A549 (cell line): ENCODE measurements at regions not wholly inside any gene's neighbourhood (a gene's known extent, or its start where the extent isn't known, plus 50 kb on each side); places are given as distances from the start of the nearest gene placed in this dataset.

ENCODE experiments used
- EP300 ChIP-seq, 2 experiments: fragments of >200 bp; sonication (Bioruptor Twin); formaldehyde crosslinking; IDR thresholded peaks; 2 replicates in 1 of 2; 3 replicates in 1 of 2; pipeline ENCODE4 v1.6.1; 2016 to 2017
- JUN ChIP-seq, 2 experiments: fragments of >200 bp; sonication (Bioruptor Twin); formaldehyde crosslinking; IDR thresholded peaks; 2 replicates in 1 of 2; 3 replicates in 1 of 2; pipeline ENCODE4 v1.6.1; 2016 to 2017
- JUNB ChIP-seq: fragments of >200 bp; sonication (Bioruptor Twin); formaldehyde crosslinking; IDR thresholded peaks from 2 replicates; pipeline ENCODE4 v1.6.1; 2016
- NR3C1 ChIP-seq: fragments of >200 bp; sonication (Bioruptor Twin); formaldehyde crosslinking; IDR thresholded peaks from 3 replicates; pipeline ENCODE4 v1.6.1; 2017
- POLR2A ChIP-seq: IDR thresholded peaks from 2 replicates; pipeline ENCODE4 v1.6.1; 2012; ENCODE audit warnings: mild to moderate bottlenecking, low read length
- ZFP36 ChIP-seq: fragments of 450-650 bp; IDR thresholded peaks from 2 replicates; pipeline ENCODE4 v1.6.1; 2014; ENCODE audit warnings: borderline replicate concordance; ENCODE audit not compliant: partially characterized antibody
- TF ChIP-seq, protein P1 (sequence below): fragments of >200 bp; sonication (Bioruptor Twin); formaldehyde crosslinking; IDR thresholded peaks from 3 replicates; pipeline ENCODE4 v1.5.1; 2016

DNA sequence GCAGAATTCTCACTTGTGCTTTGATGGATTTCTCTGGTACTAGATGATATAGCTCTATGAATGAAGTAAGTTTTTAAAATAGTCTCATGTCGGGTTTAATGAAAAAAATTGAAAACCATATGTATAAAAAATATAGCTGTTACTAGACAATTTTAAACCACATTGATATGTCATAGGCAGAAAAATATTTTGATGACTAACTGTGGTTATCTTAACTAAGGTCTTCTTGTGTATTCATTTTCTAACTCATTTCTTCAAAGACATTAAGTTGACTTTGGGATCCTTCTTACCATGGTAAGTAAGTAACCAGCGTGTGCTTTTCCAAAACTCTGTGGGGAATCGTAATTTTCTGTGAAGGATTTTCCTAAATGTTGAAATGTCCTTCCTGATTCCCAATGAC lies 160.9 kb upstream of the COL3A1 start:
- no peak for TF ChIP-seq JUN (IDR thresholded peaks at IDR 0.05)
- no peak for TF ChIP-seq NR3C1
- no peak for TF ChIP-seq POLR2A
- TF ChIP-seq, protein P1, sequence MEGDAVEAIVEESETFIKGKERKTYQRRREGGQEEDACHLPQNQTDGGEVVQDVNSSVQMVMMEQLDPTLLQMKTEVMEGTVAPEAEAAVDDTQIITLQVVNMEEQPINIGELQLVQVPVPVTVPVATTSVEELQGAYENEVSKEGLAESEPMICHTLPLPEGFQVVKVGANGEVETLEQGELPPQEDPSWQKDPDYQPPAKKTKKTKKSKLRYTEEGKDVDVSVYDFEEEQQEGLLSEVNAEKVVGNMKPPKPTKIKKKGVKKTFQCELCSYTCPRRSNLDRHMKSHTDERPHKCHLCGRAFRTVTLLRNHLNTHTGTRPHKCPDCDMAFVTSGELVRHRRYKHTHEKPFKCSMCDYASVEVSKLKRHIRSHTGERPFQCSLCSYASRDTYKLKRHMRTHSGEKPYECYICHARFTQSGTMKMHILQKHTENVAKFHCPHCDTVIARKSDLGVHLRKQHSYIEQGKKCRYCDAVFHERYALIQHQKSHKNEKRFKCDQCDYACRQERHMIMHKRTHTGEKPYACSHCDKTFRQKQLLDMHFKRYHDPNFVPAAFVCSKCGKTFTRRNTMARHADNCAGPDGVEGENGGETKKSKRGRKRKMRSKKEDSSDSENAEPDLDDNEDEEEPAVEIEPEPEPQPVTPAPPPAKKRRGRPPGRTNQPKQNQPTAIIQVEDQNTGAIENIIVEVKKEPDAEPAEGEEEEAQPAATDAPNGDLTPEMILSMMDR, result no peak
- TF ChIP-seq EP300 (IDR thresholded peaks at IDR 0.05), result no peak
- no peak for TF ChIP-seq JUNB
- TF ChIP-seq ZFP36, result no peak
